ENCODE measurements at regions not wholly inside any gene's neighbourhood (a gene's known extent, or its start where the extent isn't known, plus 50 kb on each side); places are given as distances from the start of the nearest gene placed in this dataset.

- TF ChIP-seq CTCF (IDR thresholded peaks at IDR 0.05) = no peak
- TF ChIP-seq POLR2AphosphoS5 (IDR thresholded peaks at IDR 0.05) = no peak
Observed at GRCh38 chr16:86033016-86033474, 134.1 kb downstream of the IRF8 start.
